Neural cell (in vitro differentiated cells): ENCODE measurements at regions not wholly inside any gene's neighbourhood (a gene's known extent, or its start where the extent isn't known, plus 50 kb on each side); places are given as distances from the start of the nearest gene placed in this dataset.

Experiments used
- H2AFZ ChIP-seq: fragments of 200-600, 300-800 bp; sonication (generic), shearing (Covaris generic); 2 replicates; pipeline ENCODE4 v1.6.0; 2014; ENCODE audit warnings: low read depth, mild to moderate bottlenecking, antibody characterized with exemption, low read length, moderate library complexity
- H3F3A ChIP-seq: fragments of 200-600 bp; shearing (Covaris generic); 2 replicates; pipeline ENCODE4 v1.6.1; 2016; ENCODE audit warnings: mild to moderate bottlenecking, moderate library complexity, mixed read lengths, antibody characterized with exemption, low read length; ENCODE audit not compliant: insufficient read depth, poor library complexity, severe bottlenecking
- H3K27ac ChIP-seq: fragments of 200-600, 300-800 bp; sonication (generic), shearing (Covaris generic); 2 replicates; pipeline ENCODE4 v1.5.1; 2014; ENCODE audit warnings: mild to moderate bottlenecking, low read length, moderate library complexity
- H3K27me3 ChIP-seq: fragments of 300-800, 200-600 bp; sonication (generic), shearing (Covaris generic); 2 replicates; pipeline ENCODE4 v1.6.0; 2014; ENCODE audit warnings: mild to moderate bottlenecking, low read depth, low read length, moderate library complexity; ENCODE audit not compliant: insufficient read depth
- H3K36me3 ChIP-seq: fragments of 300-800, 200-600 bp; sonication (generic), shearing (Covaris generic); 2 replicates; pipeline ENCODE4 v1.5.1; 2014; ENCODE audit warnings: mild to moderate bottlenecking, antibody characterized with exemption, low read length, moderate library complexity; ENCODE audit not compliant: insufficient read depth
- H3K4me2 ChIP-seq: fragments of 300-800, 200-600 bp; sonication (generic), shearing (Covaris generic); 2 replicates; pipeline ENCODE4 v1.6.0; 2014; ENCODE audit warnings: mild to moderate bottlenecking, low read length
- H3K4me3 ChIP-seq: fragments of 300-800, 200-600 bp; sonication (generic), shearing (Covaris generic); 2 replicates; pipeline ENCODE4 v1.5.1; 2014; ENCODE audit warnings: mild to moderate bottlenecking, low read length, moderate library complexity
- H3K79me2 ChIP-seq: fragments of 200-600 bp; shearing (Covaris generic); replicated peaks from 2 replicates; pipeline ENCODE4 v1.6.0; 2014; ENCODE audit warnings: mild to moderate bottlenecking, low read length, moderate library complexity; ENCODE audit not compliant: insufficient read depth
- H3K9ac ChIP-seq: fragments of 300-800, 200-600 bp; sonication (generic), shearing (Covaris generic); 2 replicates; pipeline ENCODE4 v1.6.1; 2016; ENCODE audit warnings: mild to moderate bottlenecking, low read length, mixed read lengths
- H3K9me2 ChIP-seq: fragments of 200-600 bp; shearing (Covaris generic); 2 replicates; pipeline ENCODE4 v1.6.1; 2016; ENCODE audit warnings: mild to moderate bottlenecking, low read length, mixed read lengths; ENCODE audit not compliant: insufficient read depth
- H3K9me3 ChIP-seq: fragments of 200-600, 300-800 bp; sonication (generic), shearing (Covaris generic); 2 replicates; pipeline ENCODE4 v1.6.1; 2016; ENCODE audit warnings: mild to moderate bottlenecking, mixed run types, low read length, moderate library complexity, mixed read lengths
- H4K20me1 ChIP-seq: fragments of 200-600 bp; shearing (Covaris generic); 2 replicates; pipeline ENCODE4 v1.6.1; 2016; ENCODE audit warnings: mild to moderate bottlenecking, mixed run types; ENCODE audit not compliant: insufficient read depth
- CTCF ChIP-seq: fragments of 450-650 bp; IDR thresholded peaks from 2 replicates; pipeline ENCODE4 v1.5.1; 2014; ENCODE audit warnings: antibody characterized with exemption, mild to moderate bottlenecking, moderate library complexity; ENCODE audit not compliant: poor library complexity, severe bottlenecking
- EP300 ChIP-seq: fragments of 450-650 bp; conservative IDR thresholded peaks from 2 replicates; pipeline ENCODE4 v1.6.1; 2014; ENCODE audit warnings: antibody characterized with exemption, mild to moderate bottlenecking, moderate library complexity; ENCODE audit not compliant: poor library complexity, severe bottlenecking
- EZH2 ChIP-seq: fragments of 200-600, 300-800 bp; shearing (Covaris generic), sonication (generic); IDR thresholded peaks from 2 replicates; pipeline ENCODE4 v1.6.1; 2014; ENCODE audit warnings: antibody characterized with exemption, low read length, borderline replicate concordance, mild to moderate bottlenecking; ENCODE audit not compliant: insufficient read depth, poor library complexity, severe bottlenecking
- MXI1 ChIP-seq: fragments of 450-650 bp; conservative IDR thresholded peaks from 2 replicates; pipeline ENCODE4 v1.6.1; 2014; ENCODE audit warnings: antibody characterized with exemption, mild to moderate bottlenecking; ENCODE audit not compliant: poor library complexity, severe bottlenecking
- POLR2AphosphoS5 ChIP-seq: IDR thresholded peaks from 2 replicates; pipeline ENCODE4 v1.6.1; 2012
- RAD21 ChIP-seq: fragments of 450-650 bp; conservative IDR thresholded peaks from 2 replicates; pipeline ENCODE4 v1.6.1; 2014; ENCODE audit warnings: antibody characterized with exemption, mild to moderate bottlenecking, moderate library complexity
- REST ChIP-seq: IDR thresholded peaks from 2 replicates; pipeline ENCODE4 v1.6.1; 2012; ENCODE audit warnings: borderline replicate concordance
- SMC3 ChIP-seq: fragments of 450-650 bp; conservative IDR thresholded peaks from 2 replicates; pipeline ENCODE4 v1.6.1; 2014; ENCODE audit warnings: antibody characterized with exemption, mild to moderate bottlenecking, moderate library complexity; ENCODE audit not compliant: poor library complexity
- TAF1 ChIP-seq: IDR thresholded peaks from 2 replicates; pipeline ENCODE4 v1.6.1; 2012; ENCODE audit warnings: low read depth

GRCh38 chr9:81305561-81306182 is 383.7 kb downstream of the TLE1 start:
- Histone ChIP-seq H3K79me2 (no peaks in the 10 kb centered on the region), H3K9me3 (no peaks in the 10 kb centered on the region), H3K27ac (no peak overlapping the region), H3K36me3 (no peaks in the 10 kb centered on the region), H3K9me2 (no peaks in the 10 kb centered on the region), H3K4me2 (no peak overlapping the region), H3K9ac (no peak overlapping the region), H3K27me3 (no peaks in the 10 kb centered on the region), H2AFZ (no peak overlapping the region), H4K20me1 (no peaks in the 10 kb centered on the region), H3K4me3 (no peak overlapping the region), H3F3A (no peaks in the 10 kb centered on the region)
- TF ChIP-seq POLR2AphosphoS5, result no peak
- TF ChIP-seq EZH2, result no peak
- TF ChIP-seq EP300, result no peak
- TF ChIP-seq SMC3, result no peak
- TF ChIP-seq REST, result no peak
- TF ChIP-seq CTCF, result no peak
- TF ChIP-seq MXI1, result no peak
- no peak for TF ChIP-seq TAF1

DNA sequence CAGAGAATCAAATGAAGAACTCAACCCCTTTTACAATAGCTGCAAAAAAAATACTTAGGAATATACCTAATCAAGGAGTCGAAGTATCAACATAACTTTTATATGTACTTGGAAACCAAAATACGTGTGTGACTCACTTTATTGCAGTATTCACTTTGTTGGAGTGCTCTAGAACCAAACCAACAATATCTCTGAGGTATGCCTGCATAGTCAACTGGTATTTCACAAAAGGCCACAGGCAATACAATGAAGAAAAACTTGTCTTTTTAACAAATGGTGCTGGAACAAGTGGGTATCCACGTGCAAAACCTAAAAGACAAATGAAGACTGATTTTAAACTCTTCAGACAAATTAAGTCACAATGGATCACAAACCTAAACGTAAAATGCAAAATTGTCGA is 385.7 kb downstream of the TLE1 start:
- Histone ChIP-seq H3K9me3 (no peaks in the 10 kb centered on the region), H3K9me2 (no peaks in the 10 kb centered on the region), H3K9ac (no peak overlapping the region), H3K27ac (no peak overlapping the region), H2AFZ (no peak overlapping the region), H3K4me2 (no peak overlapping the region), H3K79me2 (no peaks in the 10 kb centered on the region), H3F3A (no peaks in the 10 kb centered on the region), H3K4me3 (no peak overlapping the region), H3K36me3 (no peaks in the 10 kb centered on the region), H4K20me1 (no peaks in the 10 kb centered on the region), H3K27me3 (no peaks in the 10 kb centered on the region)
- TF ChIP-seq SMC3, result no peak
- TF ChIP-seq TAF1, result no peak
- TF ChIP-seq POLR2AphosphoS5, result no peak
- no peak for TF ChIP-seq MXI1

GRCh38 chr9:81293651-81294050 is 395.7 kb downstream of the TLE1 start:
- Histone ChIP-seq H4K20me1 (no peaks in the 10 kb centered on the region), H3F3A (no peaks in the 10 kb centered on the region), H3K79me2 (no peaks in the 10 kb centered on the region), H3K4me2 (no peak overlapping the region), H3K36me3 (no peaks in the 10 kb centered on the region), H3K27me3 (no peaks in the 10 kb centered on the region), H3K9ac (no peak overlapping the region), H3K27ac (no peak overlapping the region), H2AFZ (no peak overlapping the region), H3K9me2 (no peaks in the 10 kb centered on the region), H3K4me3 (no peak overlapping the region), H3K9me3 (no peaks in the 10 kb centered on the region)
- TF ChIP-seq TAF1 (no peak), POLR2AphosphoS5 (no peak), EP300 (no peak), MXI1 (no peak), CTCF (no peak), REST (no peak), SMC3 (no peak), EZH2 (no peak), RAD21 (no peak)
